Gastrocnemius medialis (tissue), 4 donors: ENCODE measurements at regions not wholly inside any gene's neighbourhood (a gene's known extent, or its start where the extent isn't known, plus 50 kb on each side); places are given as distances from the start of the nearest gene placed in this dataset.

Experiments
- CTCF ChIP-seq, 5 experiments: fragments of 450-650 bp in 3 of 5; fragments of 200-600 bp in 2 of 5; sonication (generic) in 2 of 5; IDR thresholded peaks in 4 of 5; conservative IDR thresholded peaks in 1 of 5; 1 replicate in 4 of 5; 2 replicates in 1 of 5; pipeline ENCODE4 v1.5.1; 2016 to 2019; ENCODE audit warnings: antibody characterized with exemption in 5 of 5, mild to moderate bottlenecking in 3 of 5, moderate library complexity in 3 of 5
- POLR2A ChIP-seq, 2 donors: fragments of 450-650 bp; IDR thresholded peaks; one replicate each; pipeline ENCODE4 v1.6.1; 2017; ENCODE audit warnings: antibody characterized with exemption in 2 of 2, mild to moderate bottlenecking in 2 of 2, moderate library complexity in 2 of 2

GRCh38 chr6:133595111-133595761, 293.7 kb upstream of the TCF21 start:
- TF ChIP-seq POLR2A (IDR thresholded peaks at IDR 0.05) = no peak
- no peak for TF ChIP-seq CTCF (IDR thresholded peaks at IDR 0.05 in 4 of 5, conservative IDR thresholded peaks at IDR 0.05 in 1 of 5)
